PC-3 (cell line): ENCODE measurements at regions not wholly inside any gene's neighbourhood (a gene's known extent, or its start where the extent isn't known, plus 50 kb on each side); places are given as distances from the start of the nearest gene placed in this dataset.

Source experiments
- EZH2 ChIP-seq: fragments of 300-600 bp; sonication (generic); IDR thresholded peaks from one replicate; pipeline ENCODE4 v1.6.1; 2017; ENCODE audit warnings: antibody characterized with exemption, mild to moderate bottlenecking, low read length; ENCODE audit not compliant: unreplicated experiment
- TF ChIP-seq, protein P1 (sequence below): fragments of 300-600 bp; sonication (generic); conservative IDR thresholded peaks from 2 replicates; pipeline ENCODE4 v1.5.1; 2017; ENCODE audit warnings: antibody characterized with exemption, low read depth, mild to moderate bottlenecking, low read length

DNA sequence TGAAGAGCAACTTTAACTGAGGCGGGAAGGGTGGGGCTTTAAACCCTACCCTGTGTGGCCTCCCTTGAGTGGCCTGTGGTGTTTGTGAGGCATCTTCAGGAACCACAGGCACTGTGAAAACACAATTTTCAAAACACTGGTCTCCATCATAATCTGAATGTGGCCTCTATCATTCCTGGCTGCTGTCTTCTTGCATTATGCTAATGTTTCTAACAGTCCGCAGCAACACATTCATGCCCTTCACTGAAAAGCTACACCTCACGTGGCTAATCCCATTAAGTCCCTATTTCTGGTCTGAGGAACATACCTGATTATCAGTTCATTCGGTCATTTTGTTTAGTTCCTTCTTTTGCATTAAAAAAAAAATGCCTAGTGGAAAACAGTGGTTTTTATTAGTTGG lies 94.6 kb downstream of the F11 start:
- TF ChIP-seq EZH2, result no peak
- TF ChIP-seq, protein P1, sequence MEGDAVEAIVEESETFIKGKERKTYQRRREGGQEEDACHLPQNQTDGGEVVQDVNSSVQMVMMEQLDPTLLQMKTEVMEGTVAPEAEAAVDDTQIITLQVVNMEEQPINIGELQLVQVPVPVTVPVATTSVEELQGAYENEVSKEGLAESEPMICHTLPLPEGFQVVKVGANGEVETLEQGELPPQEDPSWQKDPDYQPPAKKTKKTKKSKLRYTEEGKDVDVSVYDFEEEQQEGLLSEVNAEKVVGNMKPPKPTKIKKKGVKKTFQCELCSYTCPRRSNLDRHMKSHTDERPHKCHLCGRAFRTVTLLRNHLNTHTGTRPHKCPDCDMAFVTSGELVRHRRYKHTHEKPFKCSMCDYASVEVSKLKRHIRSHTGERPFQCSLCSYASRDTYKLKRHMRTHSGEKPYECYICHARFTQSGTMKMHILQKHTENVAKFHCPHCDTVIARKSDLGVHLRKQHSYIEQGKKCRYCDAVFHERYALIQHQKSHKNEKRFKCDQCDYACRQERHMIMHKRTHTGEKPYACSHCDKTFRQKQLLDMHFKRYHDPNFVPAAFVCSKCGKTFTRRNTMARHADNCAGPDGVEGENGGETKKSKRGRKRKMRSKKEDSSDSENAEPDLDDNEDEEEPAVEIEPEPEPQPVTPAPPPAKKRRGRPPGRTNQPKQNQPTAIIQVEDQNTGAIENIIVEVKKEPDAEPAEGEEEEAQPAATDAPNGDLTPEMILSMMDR, result no peak
